K562 (cell line): ENCODE measurements at regions not wholly inside any gene's neighbourhood (a gene's known extent, or its start where the extent isn't known, plus 50 kb on each side); places are given as distances from the start of the nearest gene placed in this dataset.

Source experiments
- ATAC-seq: fragments of 200-7000 bp; cut with Tn5 transposase; 3 replicates; pipeline ENCODE4 v1.9.1; 2020; ENCODE audit warnings: moderate library complexity
- BruUV-seq: library from RNA; stranded (reverse); fragments of 400-500 nt; replicated peaks from 2 replicates; lab custom pipeline; 2021; lab: Mats Ljungman, UMichigan
- CTCF ChIA-PET: fragments of 300-600 bp; formaldehyde crosslinking; extraction: SDS; loops from one replicate; lab custom pipeline; 2021; ENCODE audit warnings: low intra/inter-chr PET ratio; lab: Yijun Ruan, JAX
- POLR2A ChIA-PET: fragments of 300-600, 350-650 bp; sonication (Branson Sonifier 250); formaldehyde crosslinking; extraction: SDS; loops from one replicate; lab custom pipeline; 2021; ENCODE audit warnings: antibody characterized with exemption, inconsistent platforms; lab: Yijun Ruan, JAX
- DNase-seq, 4 experiments: peaks; one replicate each; pipeline versions ENCODE4 v3.0.0 to v3.0.0-alpha.2; 2011 to 2018; ENCODE audit warnings: low spot score in 3 of 4, mixed read lengths in 3 of 4; ENCODE audit errors: extremely low read depth in 1 of 4
- FAIRE-seq: peaks from 2 replicates; lab custom pipeline; 2011; peaks lifted over from hg19 to GRCh38; lab: Jason Lieb, UNC
- H2AFZ ChIP-seq: 2 replicates; pipeline ENCODE4 v1.6.0; 2011; ENCODE audit warnings: low read depth, low read length, control low read depth, inconsistent platforms
- H3K27ac ChIP-seq: fragments of 200-600 bp; 3 replicates; pipeline ENCODE4 v1.8.0; 2011; ENCODE audit warnings: low read depth, mild to moderate bottlenecking, control low read depth, inconsistent platforms, low read length, moderate library complexity, mixed read lengths; ENCODE audit errors: extremely low read depth
- H3K27me3 ChIP-seq, 2 experiments: fragments of 300-600 bp in 1 of 2; 2 replicates in 1 of 2; 3 replicates in 1 of 2; pipeline versions ENCODE4 v1.6.0 to v1.8.0; 2011; ENCODE audit warnings: inconsistent platforms in 2 of 2, low read length in 2 of 2, mild to moderate bottlenecking in 1 of 2, mixed read lengths in 1 of 2, moderate library complexity in 1 of 2; ENCODE audit not compliant: control insufficient read depth in 2 of 2, insufficient read depth in 2 of 2
- H3K36me3 ChIP-seq: fragments of 300-600 bp; 3 replicates; pipeline ENCODE4 v1.8.0; 2011; ENCODE audit warnings: mild to moderate bottlenecking, low read length, inconsistent platforms; ENCODE audit not compliant: control insufficient read depth, insufficient read depth
- H3K4me1 ChIP-seq, 2 experiments: fragments of 200-600 bp in 1 of 2; replicated peaks in 1 of 2; 2 replicates in 1 of 2; 3 replicates in 1 of 2; pipeline versions ENCODE4 v1.5.1 to v1.8.0; 2011; ENCODE audit warnings: inconsistent platforms in 2 of 2, low read length in 2 of 2, mild to moderate bottlenecking in 1 of 2, mixed read lengths in 1 of 2, moderate library complexity in 1 of 2; ENCODE audit not compliant: control insufficient read depth in 2 of 2, insufficient read depth in 2 of 2
- H3K4me2 ChIP-seq: 2 replicates; pipeline ENCODE4 v1.6.1; 2011; ENCODE audit warnings: low read length, control low read depth, inconsistent platforms, mixed read lengths; ENCODE audit not compliant: insufficient read depth
- H3K4me3 ChIP-seq: fragments of 200-600 bp; sonication (generic), shearing (Covaris generic); 2 replicates; pipeline ENCODE4 v1.5.1; 2016; ENCODE audit warnings: control low read depth, inconsistent platforms
- H3K79me2 ChIP-seq: fragments of 200-600 bp; 3 replicates; pipeline ENCODE4 v1.8.0; 2011; ENCODE audit warnings: low read length, inconsistent platforms; ENCODE audit not compliant: control insufficient read depth, insufficient read depth
- H3K9ac ChIP-seq, 2 experiments: 2 replicates each; pipeline versions ENCODE4 v1.6.0 to v1.6.1; 2011; ENCODE audit warnings: low read depth in 2 of 2, low read length in 2 of 2, control low read depth in 1 of 2, inconsistent platforms in 1 of 2, mild to moderate bottlenecking in 1 of 2, mixed read lengths in 1 of 2; ENCODE audit not compliant: insufficient read depth in 1 of 2
- H3K9me1 ChIP-seq: one replicate; pipeline ENCODE4 v1.6.0; 2011; ENCODE audit warnings: inconsistent platforms, mild to moderate bottlenecking, low read length, moderate library complexity; ENCODE audit not compliant: control insufficient read depth, insufficient read depth
- H3K9me3 ChIP-seq: replicated peaks from 2 replicates; pipeline ENCODE4 v1.5.1; 2011; ENCODE audit warnings: low read depth, low read length, inconsistent platforms; ENCODE audit not compliant: control insufficient read depth, insufficient read depth
- H4K20me1 ChIP-seq: replicated peaks from 2 replicates; pipeline ENCODE4 v1.6.1; 2011; ENCODE audit warnings: low read length, inconsistent platforms, mixed read lengths; ENCODE audit not compliant: control insufficient read depth, insufficient read depth
- CCAR2 ChIP-seq: fragments of 200-400 bp; formaldehyde crosslinking; IDR thresholded peaks from 2 replicates; pipeline ENCODE4 v1.6.1; 2017; ENCODE audit warnings: mild to moderate bottlenecking, low read depth, low read length
- CCNT2 ChIP-seq: IDR thresholded peaks from 2 replicates; pipeline ENCODE4 v1.6.1; 2011; ENCODE audit warnings: borderline replicate concordance, low read depth, mild to moderate bottlenecking, moderate library complexity, mixed read lengths, low read length; ENCODE audit not compliant: insufficient read length; ENCODE audit errors: extremely low read depth
- EP300 ChIP-seq: IDR thresholded peaks from 2 replicates; pipeline ENCODE4 v1.6.1; 2012; ENCODE audit warnings: low read length, improper control_type of control experiment
- ERF ChIP-seq: fragments of 450-650 bp; formaldehyde crosslinking; IDR thresholded peaks from 2 replicates; pipeline ENCODE4 v1.4.0; 2020; ENCODE audit warnings: mild to moderate bottlenecking, mixed read lengths
- GTF2E2 ChIP-seq: fragments of 200-800 bp; sonication (Bioruptor generic); IDR thresholded peaks from 2 replicates; pipeline ENCODE4 v1.6.1; 2016; ENCODE audit warnings: missing genetic modification characterization, missing compliant biosample characterization
- IRF2 ChIP-seq: sonication (generic); formaldehyde crosslinking; IDR thresholded peaks from 2 replicates; pipeline ENCODE4 v1.8.1; 2022; ENCODE audit warnings: mild to moderate bottlenecking, missing genetic modification reagents
- L3MBTL2 ChIP-seq: fragments of 450-650 bp; IDR thresholded peaks from 2 replicates; pipeline ENCODE4 v1.6.1; 2016; ENCODE audit warnings: mild to moderate bottlenecking, moderate library complexity
- TEAD1 ChIP-seq, 2 experiments: fragments of 450-650 bp in 1 of 2; sonication (generic) in 1 of 2; formaldehyde crosslinking; IDR thresholded peaks; 2 replicates each; pipeline versions ENCODE4 v1.4.0 to v1.8.0; 2020 to 2022; ENCODE audit warnings: mild to moderate bottlenecking in 2 of 2, missing genetic modification reagents in 1 of 2
- ZNF354B ChIP-seq: fragments of 250-450 bp; sonication (Bioruptor Pico); IDR thresholded peaks from 2 replicates; pipeline ENCODE4 v1.4.0; 2020
- ZNF830 ChIP-seq: fragments of 250-450 bp; sonication (Bioruptor Pico); IDR thresholded peaks from 2 replicates; pipeline ENCODE4 v1.5.0; 2021; ENCODE audit warnings: mild to moderate bottlenecking
- WGBS: fragments of 100-300 bp; shearing (Covaris generic); methylation state at CpG from one replicate; pipeline ENCODE4 v1.1.6; 2016; ENCODE audit warnings: low coverage, mixed read lengths; ENCODE audit not compliant: insufficient coverage; ENCODE audit errors: missing lambda C conversion rate; 5-methylcytosine and 5-hydroxymethylcytosine counted together
- in situ Hi-C: fragments of 300-500 bp; cut with MboI; formaldehyde crosslinking; loops from 4 replicates; pipeline ENCODE4 v1.15.0; 2018; ENCODE audit warnings: inconsistent platforms, mixed read lengths
- intact Hi-C: fragments of 100-400 bp; cut with micrococcal nuclease; formaldehyde crosslinking; loops from 2 replicates; pipeline ENCODE4 v1.14.2; 2022
- TF ChIP-seq, protein P1 (sequence below), 2 experiments: fragments of 250-450 bp in 1 of 2; fragments of 450-650 bp in 1 of 2; sonication (Bioruptor Pico) in 1 of 2; IDR thresholded peaks; 2 replicates each; pipeline versions ENCODE4 v1.6.1 to v1.8.0; 2016 to 2021; ENCODE audit warnings: mild to moderate bottlenecking in 2 of 2, moderate library complexity in 2 of 2, missing compliant biosample characterization in 1 of 2, missing genetic modification characterization in 1 of 2

DNA sequence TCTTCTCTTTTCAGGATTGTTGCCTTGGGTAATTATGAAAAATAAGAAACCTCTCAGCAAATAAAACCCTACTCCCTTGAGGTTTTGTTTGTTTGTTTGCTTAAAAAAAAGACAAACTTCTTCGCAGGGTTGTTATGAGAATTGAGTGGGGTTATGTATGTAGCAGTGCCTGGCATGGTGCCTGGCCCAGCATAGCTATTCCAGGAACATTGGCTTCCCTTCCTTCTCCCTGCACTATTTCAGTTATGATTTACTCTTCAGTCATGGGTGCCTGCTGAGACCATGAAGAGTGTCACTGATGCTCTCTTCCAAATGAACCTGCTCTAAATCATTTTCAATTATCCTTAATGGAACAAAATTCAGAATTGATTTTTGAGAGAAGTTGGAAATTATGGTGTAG, 283.5 kb upstream of the ROPN1 start:
- H2AFZ ChIP-seq = no peak overlapping the region
- no peaks in the 10 kb centered on the region for H3K9me1 ChIP-seq
- intact Hi-C loops = no loop called here
- H3K4me3 ChIP-seq = no peak overlapping the region
- H3K27me3 ChIP-seq = no peaks in the 10 kb centered on the region
- H3K9me3 ChIP-seq = no peaks in the 10 kb centered on the region
- no peaks in the 10 kb centered on the region for H3K79me2 ChIP-seq
- no peak overlapping the region for H3K27ac ChIP-seq
- H3K4me2 ChIP-seq = no peak overlapping the region
- no peaks in the 10 kb centered on the region for H3K36me3 ChIP-seq
- ChIA-PET POLR2A (no interaction called here), CTCF (interaction anchor here (0.6 kb wide), 1 partner anchor 15 kb away, joined by 3 read pairs; no protein-coding TSS in a partner anchor)
- in situ Hi-C loops = no loop called here
- BruUV-seq = no TSS peak
- WGBS = 0% methylated on average over 1 of the region's 1 CpG
- H3K4me1 ChIP-seq = no peaks in the 10 kb centered on the region
- TF ChIP-seq L3MBTL2 = no peak
- TF ChIP-seq GTF2E2 (tag) = no peak
- TF ChIP-seq ZNF830 (CRISPR knock-in tag) = no peak
- no peaks in the 10 kb centered on the region for H4K20me1 ChIP-seq
- DNase-seq = no peak
- FAIRE-seq = no peak
- no peak for ATAC-seq
- H3K9ac ChIP-seq = no peak overlapping the region

DNA sequence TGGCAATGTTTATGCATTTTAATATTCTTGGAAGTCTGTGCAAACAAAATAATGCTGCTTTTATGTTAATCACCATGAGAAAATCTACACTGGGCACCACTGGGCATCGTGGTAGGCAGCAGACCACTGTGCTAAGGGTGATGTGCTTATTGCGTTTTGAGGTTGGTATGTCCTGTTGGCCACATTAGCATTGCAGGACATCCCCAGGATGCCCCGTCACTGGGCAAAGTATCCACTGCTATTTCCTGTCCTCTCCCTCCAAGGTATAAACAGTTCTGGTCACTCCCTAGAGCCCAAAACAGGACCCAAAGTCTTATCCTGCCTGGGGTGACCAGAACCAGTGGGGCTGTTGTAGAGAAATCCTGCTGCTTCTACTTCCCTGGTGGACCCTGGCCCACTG, 284.2 kb upstream of the ROPN1 start:
- Histone ChIP-seq H3K4me2 (no peak overlapping the region), H3K79me2 (no peaks in the 10 kb centered on the region), H2AFZ (no peak overlapping the region), H3K27ac (no peak overlapping the region), H3K9ac (no peak overlapping the region), H3K9me3 (no peaks in the 10 kb centered on the region), H3K36me3 (no peaks in the 10 kb centered on the region), H3K27me3 (no peaks in the 10 kb centered on the region), H3K9me1 (no peaks in the 10 kb centered on the region), H3K4me1 (no peaks in the 10 kb centered on the region)
- DNase-seq (no peak), ATAC-seq (no peak), FAIRE-seq (no peak)
- ChIA-PET POLR2A (no interaction called here), CTCF (interaction anchor here (0.6 kb wide), 1 partner anchor 15 kb away, joined by 3 read pairs; no protein-coding TSS in a partner anchor)
- 0% methylated on average over 3 of the region's 3 CpGs for WGBS
- intact Hi-C loops = no loop called here
- no TSS peak for BruUV-seq
- in situ Hi-C loops = no loop called here
- TF ChIP-seq ERF (no peak), ZNF354B (no peak), IRF2 (no peak), EP300 (no peak), CCNT2 (no peak), TEAD1 (CRISPR knock-in tag; IDR thresholded peaks at IDR 0.05) (no peak), CCAR2 (no peak)
- TF ChIP-seq, protein P1, sequence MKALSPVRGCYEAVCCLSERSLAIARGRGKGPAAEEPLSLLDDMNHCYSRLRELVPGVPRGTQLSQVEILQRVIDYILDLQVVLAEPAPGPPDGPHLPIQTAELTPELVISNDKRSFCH (CRISPR knock-in tag; IDR thresholded peaks at IDR 0.05) = no peak
- TF ChIP-seq, protein P1 (tag; IDR thresholded peaks at IDR 0.05) = no peak
- TF ChIP-seq, all 486 proteins: peak for 0
- H3K4me3 ChIP-seq = no peak overlapping the region
- H4K20me1 ChIP-seq = no peaks in the 10 kb centered on the region
